HepG2 (cell line): ENCODE measurements at regions not wholly inside any gene's neighbourhood (a gene's known extent, or its start where the extent isn't known, plus 50 kb on each side); places are given as distances from the start of the nearest gene placed in this dataset.

ENCODE experiments used
- ARNTL ChIP-seq: sonication (generic); formaldehyde crosslinking; IDR thresholded peaks from 2 replicates; pipeline ENCODE4 v1.4.0; 2020; ENCODE audit warnings: mild to moderate bottlenecking, missing genetic modification reagents
- CREB1 ChIP-seq, 2 experiments: fragments of 450-650 bp in 1 of 2; IDR thresholded peaks; 2 replicates each; pipeline ENCODE4 v1.6.1; 2016 to 2017; ENCODE audit warnings: control low read depth in 1 of 2, mild to moderate bottlenecking in 1 of 2, missing compliant biosample characterization in 1 of 2, missing genetic modification characterization in 1 of 2
- EZH2 ChIP-seq: conservative IDR thresholded peaks from 2 replicates; pipeline ENCODE4 v1.6.1; 2012; ENCODE audit warnings: mild to moderate bottlenecking, low read depth, low read length, moderate library complexity
- HDAC1 ChIP-seq: sonication (generic); formaldehyde crosslinking; IDR thresholded peaks from 2 replicates; pipeline ENCODE4 v1.5.1; 2020; ENCODE audit warnings: mild to moderate bottlenecking, missing genetic modification reagents
- LCORL ChIP-seq, 2 experiments: fragments of 450-650 bp in 1 of 2; sonication (generic) in 1 of 2; formaldehyde crosslinking in 1 of 2; IDR thresholded peaks; 2 replicates each; pipeline versions ENCODE4 v1.5.0 to v1.6.1; 2017 to 2020; ENCODE audit warnings: antibody characterized with exemption in 1 of 2, missing genetic modification reagents in 1 of 2
- PCBP1 ChIP-seq: fragments of 200-400 bp; formaldehyde crosslinking; IDR thresholded peaks from 2 replicates; pipeline ENCODE4 v1.6.1; 2017; ENCODE audit warnings: mild to moderate bottlenecking, low read depth, low read length, borderline replicate concordance
- POLR2A ChIP-seq, 2 experiments: IDR thresholded peaks; 2 replicates each; pipeline ENCODE4 v1.6.1; 2011; ENCODE audit warnings: low read depth in 2 of 2, low read length in 2 of 2, mild to moderate bottlenecking in 1 of 2, moderate library complexity in 1 of 2; ENCODE audit not compliant: insufficient read depth in 1 of 2
- SMARCE1 ChIP-seq: fragments of 450-650 bp; IDR thresholded peaks from 2 replicates; pipeline ENCODE4 v1.6.1; 2017; ENCODE audit warnings: borderline replicate concordance
- ZNF496 ChIP-seq: sonication (generic); formaldehyde crosslinking; IDR thresholded peaks from 2 replicates; pipeline ENCODE4 v1.8.1; 2023; ENCODE audit warnings: mild to moderate bottlenecking, moderate library complexity, missing genetic modification reagents; ENCODE audit not compliant: insufficient replicate concordance
- ZNF552 ChIP-seq: sonication (generic); formaldehyde crosslinking; IDR thresholded peaks from 2 replicates; pipeline ENCODE4 v1.9.0; 2022; ENCODE audit warnings: missing genetic modification reagents, mild to moderate bottlenecking, borderline replicate concordance
- TF ChIP-seq, protein P1 (sequence below): sonication (generic); formaldehyde crosslinking; IDR thresholded peaks from 2 replicates; pipeline ENCODE4 v1.5.0; 2020; ENCODE audit warnings: mild to moderate bottlenecking, missing genetic modification reagents, moderate library complexity
- TF ChIP-seq, protein P2 (sequence below): conservative IDR thresholded peaks from 2 replicates; pipeline ENCODE4 v1.6.1; 2018; ENCODE audit warnings: missing genetic modification reagents
- TF ChIP-seq, protein P3 (sequence below): sonication (generic); formaldehyde crosslinking; IDR thresholded peaks from 2 replicates; pipeline ENCODE4 v1.4.0; 2020; ENCODE audit warnings: missing genetic modification reagents
- TF ChIP-seq, protein P4 (sequence below): sonication (generic); formaldehyde crosslinking; IDR thresholded peaks from 2 replicates; pipeline ENCODE4 v1.8.1; 2023; ENCODE audit warnings: missing genetic modification reagents, inconsistent platforms, borderline replicate concordance

DNA sequence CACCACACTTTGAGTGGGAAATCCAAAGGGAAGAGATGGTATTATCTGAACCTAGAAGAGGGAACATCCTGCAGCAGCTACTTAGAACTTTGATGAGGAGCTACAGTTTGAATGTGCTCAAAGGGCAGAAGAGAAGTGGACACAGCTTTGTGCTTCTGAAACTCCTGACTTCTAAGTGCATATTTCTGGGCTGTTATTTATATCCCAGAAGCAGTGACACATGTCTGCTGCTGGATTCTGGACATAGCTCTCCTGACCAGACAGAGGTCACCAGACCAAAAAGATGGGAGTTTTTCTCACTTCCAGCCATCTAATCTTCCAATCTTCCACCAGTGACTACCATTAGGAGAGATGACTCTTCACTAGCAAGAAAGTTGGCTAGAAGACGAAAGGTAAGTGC is 153.9 kb downstream of the FSIP2 start:
- TF ChIP-seq POLR2A (IDR thresholded peaks at IDR 0.05; ENCODE audit: insufficient read depth in 1 of 2, low read depth in 2 of 2, low read length in 2 of 2), result no peak
- no peak for TF ChIP-seq ZNF552 (CRISPR knock-in tag)
- no peak for TF ChIP-seq EZH2
- TF ChIP-seq, protein P1, sequence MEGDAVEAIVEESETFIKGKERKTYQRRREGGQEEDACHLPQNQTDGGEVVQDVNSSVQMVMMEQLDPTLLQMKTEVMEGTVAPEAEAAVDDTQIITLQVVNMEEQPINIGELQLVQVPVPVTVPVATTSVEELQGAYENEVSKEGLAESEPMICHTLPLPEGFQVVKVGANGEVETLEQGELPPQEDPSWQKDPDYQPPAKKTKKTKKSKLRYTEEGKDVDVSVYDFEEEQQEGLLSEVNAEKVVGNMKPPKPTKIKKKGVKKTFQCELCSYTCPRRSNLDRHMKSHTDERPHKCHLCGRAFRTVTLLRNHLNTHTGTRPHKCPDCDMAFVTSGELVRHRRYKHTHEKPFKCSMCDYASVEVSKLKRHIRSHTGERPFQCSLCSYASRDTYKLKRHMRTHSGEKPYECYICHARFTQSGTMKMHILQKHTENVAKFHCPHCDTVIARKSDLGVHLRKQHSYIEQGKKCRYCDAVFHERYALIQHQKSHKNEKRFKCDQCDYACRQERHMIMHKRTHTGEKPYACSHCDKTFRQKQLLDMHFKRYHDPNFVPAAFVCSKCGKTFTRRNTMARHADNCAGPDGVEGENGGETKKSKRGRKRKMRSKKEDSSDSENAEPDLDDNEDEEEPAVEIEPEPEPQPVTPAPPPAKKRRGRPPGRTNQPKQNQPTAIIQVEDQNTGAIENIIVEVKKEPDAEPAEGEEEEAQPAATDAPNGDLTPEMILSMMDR (CRISPR knock-in tag), result no peak
- TF ChIP-seq, protein P2, sequence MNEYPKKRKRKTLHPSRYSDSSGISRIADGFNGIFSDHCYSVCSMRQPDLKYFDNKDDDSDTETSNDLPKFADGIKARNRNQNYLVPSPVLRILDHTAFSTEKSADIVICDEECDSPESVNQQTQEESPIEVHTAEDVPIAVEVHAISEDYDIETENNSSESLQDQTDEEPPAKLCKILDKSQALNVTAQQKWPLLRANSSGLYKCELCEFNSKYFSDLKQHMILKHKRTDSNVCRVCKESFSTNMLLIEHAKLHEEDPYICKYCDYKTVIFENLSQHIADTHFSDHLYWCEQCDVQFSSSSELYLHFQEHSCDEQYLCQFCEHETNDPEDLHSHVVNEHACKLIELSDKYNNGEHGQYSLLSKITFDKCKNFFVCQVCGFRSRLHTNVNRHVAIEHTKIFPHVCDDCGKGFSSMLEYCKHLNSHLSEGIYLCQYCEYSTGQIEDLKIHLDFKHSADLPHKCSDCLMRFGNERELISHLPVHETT, result no peak
- TF ChIP-seq, protein P3, sequence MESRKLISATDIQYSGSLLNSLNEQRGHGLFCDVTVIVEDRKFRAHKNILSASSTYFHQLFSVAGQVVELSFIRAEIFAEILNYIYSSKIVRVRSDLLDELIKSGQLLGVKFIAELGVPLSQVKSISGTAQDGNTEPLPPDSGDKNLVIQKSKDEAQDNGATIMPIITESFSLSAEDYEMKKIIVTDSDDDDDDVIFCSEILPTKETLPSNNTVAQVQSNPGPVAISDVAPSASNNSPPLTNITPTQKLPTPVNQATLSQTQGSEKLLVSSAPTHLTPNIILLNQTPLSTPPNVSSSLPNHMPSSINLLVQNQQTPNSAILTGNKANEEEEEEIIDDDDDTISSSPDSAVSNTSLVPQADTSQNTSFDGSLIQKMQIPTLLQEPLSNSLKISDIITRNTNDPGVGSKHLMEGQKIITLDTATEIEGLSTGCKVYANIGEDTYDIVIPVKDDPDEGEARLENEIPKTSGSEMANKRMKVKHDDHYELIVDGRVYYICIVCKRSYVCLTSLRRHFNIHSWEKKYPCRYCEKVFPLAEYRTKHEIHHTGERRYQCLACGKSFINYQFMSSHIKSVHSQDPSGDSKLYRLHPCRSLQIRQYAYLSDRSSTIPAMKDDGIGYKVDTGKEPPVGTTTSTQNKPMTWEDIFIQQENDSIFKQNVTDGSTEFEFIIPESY (CRISPR knock-in tag), result no peak
- no peak for TF ChIP-seq CREB1 (IDR thresholded peaks at IDR 0.05)
- no peak for TF ChIP-seq CREB1 (CRISPR knock-in tag; IDR thresholded peaks at IDR 0.05)
- TF ChIP-seq SMARCE1, result no peak
- TF ChIP-seq ARNTL (CRISPR knock-in tag), result no peak
- no peak for TF ChIP-seq ZNF496 (CRISPR knock-in tag)
- TF ChIP-seq, protein P4, sequence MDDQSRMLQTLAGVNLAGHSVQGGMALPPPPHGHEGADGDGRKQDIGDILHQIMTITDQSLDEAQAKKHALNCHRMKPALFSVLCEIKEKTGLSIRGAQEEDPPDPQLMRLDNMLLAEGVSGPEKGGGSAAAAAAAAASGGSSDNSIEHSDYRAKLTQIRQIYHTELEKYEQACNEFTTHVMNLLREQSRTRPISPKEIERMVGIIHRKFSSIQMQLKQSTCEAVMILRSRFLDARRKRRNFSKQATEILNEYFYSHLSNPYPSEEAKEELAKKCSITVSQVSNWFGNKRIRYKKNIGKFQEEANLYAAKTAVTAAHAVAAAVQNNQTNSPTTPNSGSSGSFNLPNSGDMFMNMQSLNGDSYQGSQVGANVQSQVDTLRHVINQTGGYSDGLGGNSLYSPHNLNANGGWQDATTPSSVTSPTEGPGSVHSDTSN (CRISPR knock-in tag), result no peak
- TF ChIP-seq LCORL (IDR thresholded peaks at IDR 0.05), result no peak
- no peak for TF ChIP-seq LCORL (CRISPR knock-in tag; IDR thresholded peaks at IDR 0.05)
- TF ChIP-seq HDAC1 (CRISPR knock-in tag), result no peak
- no peak for TF ChIP-seq PCBP1
